ENCODE measurements at regions not wholly inside any gene's neighbourhood (a gene's known extent, or its start where the extent isn't known, plus 50 kb on each side); places are given as distances from the start of the nearest gene placed in this dataset.

DNA sequence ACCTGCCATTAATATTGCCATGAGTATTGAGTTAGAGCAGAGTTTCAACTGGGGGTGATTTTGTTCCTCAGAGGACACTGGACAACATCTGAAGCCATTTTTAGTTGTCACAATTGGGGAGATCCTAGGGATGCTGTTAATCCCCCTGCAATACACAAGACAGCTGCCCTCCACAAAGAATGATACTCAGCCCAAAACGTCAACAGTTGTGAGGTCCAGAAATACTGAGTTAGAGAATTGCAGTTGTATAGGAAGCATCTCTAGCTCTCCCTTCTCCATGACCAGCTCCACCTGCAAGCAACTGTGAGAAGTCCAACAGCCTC is 614.0 kb upstream of the CDH5 start:
- no peaks in the 10 kb centered on the region for H3K36me3 ChIP-seq (ENCODE audit: insufficient read depth, low read length)
- H3K27me3 ChIP-seq (ENCODE audit: low read length) = no peaks in the 10 kb centered on the region
- no peaks in the 10 kb centered on the region for H3K79me2 ChIP-seq (ENCODE audit: low read length)
- no peaks in the 10 kb centered on the region for H3K9me3 ChIP-seq (ENCODE audit: low read length)
- no peak overlapping the region for H3K27ac ChIP-seq (ENCODE audit: low read length)
- no peak overlapping the region for H3K4me2 ChIP-seq (ENCODE audit: low read depth, low read length, poor library complexity, severe bottlenecking)
- no peak overlapping the region for H2AFZ ChIP-seq (ENCODE audit: low read length)
- H3K4me3 ChIP-seq (ENCODE audit: low read length) = no peak overlapping the region
- H3K9me2 ChIP-seq (replicated peaks; ENCODE audit: insufficient read depth, low read length) = no peaks in the 10 kb centered on the region
- H4K20me1 ChIP-seq (ENCODE audit: insufficient read depth, low read depth, low read length) = no peaks in the 10 kb centered on the region
- no peak for DNase-seq
- no peaks in the 10 kb centered on the region for H3K4me1 ChIP-seq (ENCODE audit: low read length)
- H3K9ac ChIP-seq (ENCODE audit: low read length) = no peak overlapping the region

DNA sequence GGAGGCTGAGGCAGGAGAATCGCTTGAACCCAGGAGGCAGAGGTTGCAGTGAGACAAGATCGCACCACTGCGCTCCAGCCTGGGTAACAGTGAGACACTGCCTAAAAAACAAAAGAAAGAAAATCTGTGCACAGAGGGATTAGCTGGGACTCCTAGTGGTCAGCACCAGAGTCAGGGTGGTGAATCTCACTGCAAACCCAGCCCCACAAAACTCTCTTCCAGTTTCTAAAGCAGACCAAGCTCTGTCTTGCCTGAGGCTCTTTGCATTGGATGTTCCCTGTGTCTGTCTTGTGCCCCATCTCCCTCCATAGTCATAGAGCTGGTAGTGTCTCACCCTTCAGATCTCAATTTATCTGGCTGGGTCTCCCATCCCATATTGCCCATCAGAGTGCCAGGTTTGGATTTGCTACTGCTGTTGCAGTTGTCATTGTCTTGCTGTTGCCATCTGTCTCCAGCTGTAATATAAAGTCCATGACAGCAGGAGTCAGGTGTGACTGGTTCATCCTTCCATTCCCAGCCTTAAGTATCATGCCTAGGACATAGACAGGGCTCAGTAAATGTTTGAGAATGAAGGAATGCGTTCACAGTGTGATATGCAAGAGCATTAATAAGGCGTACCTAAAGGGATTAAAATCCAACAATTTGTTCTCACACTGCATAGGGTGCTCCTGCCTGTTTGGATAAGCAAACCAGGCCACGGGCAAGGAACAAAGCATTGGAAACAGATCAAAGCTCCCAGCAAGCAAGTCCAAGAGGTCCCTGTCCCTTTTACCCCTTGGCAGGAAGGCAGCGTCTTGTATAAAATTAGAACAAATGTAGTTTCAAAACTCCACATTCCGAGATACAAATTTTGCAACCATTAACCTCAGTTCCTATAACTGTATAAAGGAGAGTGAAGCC is 614.6 kb upstream of the CDH5 start:
- H3K4me2 ChIP-seq (ENCODE audit: low read depth, low read length, poor library complexity, severe bottlenecking) = no peak overlapping the region
- no peak overlapping the region for H3K4me3 ChIP-seq (ENCODE audit: low read length)
- no peaks in the 10 kb centered on the region for H3K36me3 ChIP-seq (ENCODE audit: insufficient read depth, low read length)
- H3K4me1 ChIP-seq (ENCODE audit: low read length) = no peaks in the 10 kb centered on the region
- H3K9me3 ChIP-seq (ENCODE audit: low read length) = no peaks in the 10 kb centered on the region
- H3K9ac ChIP-seq (ENCODE audit: low read length) = no peak overlapping the region
- DNase-seq = no peak
- no peaks in the 10 kb centered on the region for H3K27me3 ChIP-seq (ENCODE audit: low read length)
- no peak overlapping the region for H2AFZ ChIP-seq (ENCODE audit: low read length)
- no peaks in the 10 kb centered on the region for H4K20me1 ChIP-seq (ENCODE audit: insufficient read depth, low read depth, low read length)
- no peak overlapping the region for H3K27ac ChIP-seq (ENCODE audit: low read length)
- H3K9me2 ChIP-seq (replicated peaks; ENCODE audit: insufficient read depth, low read length) = no peaks in the 10 kb centered on the region
- no peaks in the 10 kb centered on the region for H3K79me2 ChIP-seq (ENCODE audit: low read length)

DNA sequence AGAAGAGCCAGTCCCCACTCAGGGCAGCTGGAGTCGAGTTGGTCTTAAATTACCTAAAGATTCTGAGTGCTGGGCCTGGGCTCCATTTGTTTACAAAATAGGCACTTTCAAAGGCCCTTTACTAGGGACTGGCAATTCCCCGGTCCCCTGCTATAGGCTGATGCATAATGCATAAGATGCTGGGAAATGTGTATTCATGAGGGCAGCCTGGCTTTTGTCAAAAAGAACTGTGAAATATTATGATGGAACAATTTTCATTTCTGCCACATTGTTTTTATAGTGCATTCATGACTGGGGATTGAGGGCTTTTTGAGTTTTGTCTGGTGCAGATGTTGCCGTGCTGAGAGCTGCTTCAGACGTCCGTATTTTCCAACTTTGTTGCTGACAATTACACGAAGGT is 617.0 kb upstream of the CDH5 start:
- Histone ChIP-seq H3K27ac (ENCODE audit: low read length) (no peak overlapping the region), H3K4me3 (ENCODE audit: low read length) (no peak overlapping the region), H3K36me3 (ENCODE audit: insufficient read depth, low read length) (no peaks in the 10 kb centered on the region), H3K79me2 (ENCODE audit: low read length) (no peaks in the 10 kb centered on the region), H4K20me1 (ENCODE audit: insufficient read depth, low read depth, low read length) (no peaks in the 10 kb centered on the region), H3K9ac (ENCODE audit: low read length) (no peak overlapping the region), H3K27me3 (ENCODE audit: low read length) (no peaks in the 10 kb centered on the region), H2AFZ (ENCODE audit: low read length) (no peak overlapping the region), H3K4me2 (ENCODE audit: low read depth, low read length, poor library complexity, severe bottlenecking) (no peak overlapping the region), H3K9me3 (ENCODE audit: low read length) (no peaks in the 10 kb centered on the region), H3K9me2 (replicated peaks; ENCODE audit: insufficient read depth, low read length) (no peaks in the 10 kb centered on the region), H3K4me1 (ENCODE audit: low read length) (no peaks in the 10 kb centered on the region)
- DNase-seq = no peak

DNA sequence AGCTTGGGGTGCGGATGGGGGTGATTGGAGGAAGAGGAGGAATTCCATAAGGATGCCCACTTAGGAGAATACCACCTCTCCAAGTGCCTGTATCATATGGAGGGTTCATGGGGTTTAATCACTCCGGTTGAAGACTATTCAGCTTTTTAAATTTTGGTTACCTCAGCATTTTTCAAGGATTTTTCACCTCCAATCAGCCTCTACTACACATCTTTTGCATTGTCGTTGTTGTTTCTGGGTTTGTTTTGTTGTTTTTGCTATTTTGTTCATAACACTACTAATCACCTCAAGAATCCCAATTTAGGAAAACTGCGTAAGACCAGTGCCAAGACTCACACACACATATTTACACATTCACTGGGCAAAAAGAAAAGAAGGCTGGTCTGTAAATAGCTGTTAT is 619.5 kb upstream of the CDH5 start:
- DNase-seq = no peak
- Histone ChIP-seq H3K27ac (ENCODE audit: low read length) (no peak overlapping the region), H4K20me1 (ENCODE audit: insufficient read depth, low read depth, low read length) (no peaks in the 10 kb centered on the region)

DNA sequence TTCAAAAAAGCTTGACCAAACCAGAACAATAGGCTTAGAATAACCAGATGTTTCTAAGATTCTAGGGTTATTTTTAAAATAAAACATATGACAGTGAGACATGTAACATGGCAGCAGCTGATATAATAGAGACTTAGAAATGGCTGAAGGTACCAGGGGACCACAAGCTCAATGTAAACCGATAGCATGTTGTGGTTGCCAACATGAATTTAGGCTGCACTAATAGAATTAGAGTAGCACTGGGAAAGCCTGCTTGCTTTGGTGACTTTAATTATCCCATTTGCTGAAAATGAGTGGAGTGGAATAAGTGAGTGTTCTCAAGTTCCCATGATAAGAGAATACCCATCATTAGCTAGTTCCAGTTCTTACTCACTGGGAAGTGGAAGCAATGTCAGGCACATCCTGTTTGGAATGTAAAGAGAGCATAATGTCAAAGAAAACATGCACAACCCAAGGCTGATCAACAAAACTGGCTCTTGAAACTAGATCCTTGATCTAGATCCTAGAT is 621.2 kb upstream of the CDH5 start:
- Histone ChIP-seq H3K4me3 (ENCODE audit: low read length) (no peak overlapping the region), H4K20me1 (ENCODE audit: insufficient read depth, low read depth, low read length) (no peaks in the 10 kb centered on the region), H3K27ac (ENCODE audit: low read length) (no peak overlapping the region), H3K9me3 (ENCODE audit: low read length) (no peaks in the 10 kb centered on the region), H3K9me2 (replicated peaks; ENCODE audit: insufficient read depth, low read length) (no peaks in the 10 kb centered on the region), H3K27me3 (ENCODE audit: low read length) (no peaks in the 10 kb centered on the region), H3K36me3 (ENCODE audit: insufficient read depth, low read length) (no peaks in the 10 kb centered on the region), H3K79me2 (ENCODE audit: low read length) (no peaks in the 10 kb centered on the region), H3K4me2 (ENCODE audit: low read depth, low read length, poor library complexity, severe bottlenecking) (no peak overlapping the region), H3K9ac (ENCODE audit: low read length) (no peak overlapping the region), H2AFZ (ENCODE audit: low read length) (no peak overlapping the region), H3K4me1 (ENCODE audit: low read length) (no peaks in the 10 kb centered on the region)
- DNase-seq = no peak

More for the DNA sequence above, 619.5 kb upstream of the CDH5 start:
- H3K79me2 ChIP-seq (ENCODE audit: low read length) = no peaks in the 10 kb centered on the region
- no peaks in the 10 kb centered on the region for H3K9me2 ChIP-seq (replicated peaks; ENCODE audit: insufficient read depth, low read length)
- no peaks in the 10 kb centered on the region for H3K4me1 ChIP-seq (ENCODE audit: low read length)
- no peak overlapping the region for H2AFZ ChIP-seq (ENCODE audit: low read length)
- no peak overlapping the region for H3K4me2 ChIP-seq (ENCODE audit: low read depth, low read length, poor library complexity, severe bottlenecking)
- no peak overlapping the region for H3K9ac ChIP-seq (ENCODE audit: low read length)
- H3K27me3 ChIP-seq (ENCODE audit: low read length) = no peaks in the 10 kb centered on the region
- H3K9me3 ChIP-seq (ENCODE audit: low read length) = no peaks in the 10 kb centered on the region
- no peaks in the 10 kb centered on the region for H3K36me3 ChIP-seq (ENCODE audit: insufficient read depth, low read length)
- H3K4me3 ChIP-seq (ENCODE audit: low read length) = no peak overlapping the region

DNA sequence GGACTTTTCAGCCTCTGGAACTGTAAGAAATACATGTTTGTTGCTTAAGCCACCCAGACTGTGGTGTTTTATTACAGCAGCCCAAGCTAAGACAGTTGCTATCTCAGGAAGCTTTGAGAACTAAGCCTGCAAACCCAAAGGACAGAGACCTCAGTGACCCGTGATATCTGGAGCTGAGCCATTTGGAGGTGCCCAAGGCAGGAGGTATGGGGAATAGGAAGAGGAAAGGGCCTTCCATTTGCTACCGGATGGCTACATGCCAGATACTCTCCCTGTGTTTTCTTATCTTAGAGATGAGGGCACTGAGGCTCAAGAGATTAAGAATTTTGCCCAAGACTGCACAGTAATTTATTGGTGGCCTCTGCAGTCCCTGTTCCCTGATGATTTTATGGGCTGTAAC is 622.1 kb upstream of the CDH5 start:
- H3K4me3 ChIP-seq (ENCODE audit: low read length) = no peak overlapping the region
- H3K9me2 ChIP-seq (replicated peaks; ENCODE audit: insufficient read depth, low read length) = no peaks in the 10 kb centered on the region
- no peak overlapping the region for H2AFZ ChIP-seq (ENCODE audit: low read length)
- no peaks in the 10 kb centered on the region for H3K9me3 ChIP-seq (ENCODE audit: low read length)
- no peak overlapping the region for H3K27ac ChIP-seq (ENCODE audit: low read length)
- no peaks in the 10 kb centered on the region for H3K27me3 ChIP-seq (ENCODE audit: low read length)
- H3K4me2 ChIP-seq (ENCODE audit: low read depth, low read length, poor library complexity, severe bottlenecking) = no peak overlapping the region
- no peaks in the 10 kb centered on the region for H3K36me3 ChIP-seq (ENCODE audit: insufficient read depth, low read length)
- H4K20me1 ChIP-seq (ENCODE audit: insufficient read depth, low read depth, low read length) = no peaks in the 10 kb centered on the region
- no peaks in the 10 kb centered on the region for H3K4me1 ChIP-seq (ENCODE audit: low read length)
- DNase-seq = no peak
- H3K79me2 ChIP-seq (ENCODE audit: low read length) = no peaks in the 10 kb centered on the region
- no peak overlapping the region for H3K9ac ChIP-seq (ENCODE audit: low read length)

DNA sequence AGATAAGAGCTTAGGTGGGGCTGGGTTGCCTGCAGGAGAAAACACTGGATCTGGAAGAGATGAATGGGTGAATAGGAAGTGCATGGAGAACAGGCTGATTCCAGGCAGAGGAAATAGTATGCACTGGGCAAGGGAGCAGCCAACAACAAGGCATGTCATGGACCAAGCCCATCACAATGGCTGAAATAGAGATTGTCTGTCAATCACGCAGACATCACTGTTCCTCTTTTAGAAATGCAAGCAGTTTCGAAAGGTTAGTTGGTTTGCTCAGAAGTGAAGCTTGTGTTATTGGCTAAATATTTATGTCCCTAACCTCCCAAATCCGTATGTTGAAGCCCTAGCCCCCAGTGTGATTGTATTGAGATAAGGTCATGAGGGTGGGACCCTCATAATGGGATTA is 621.7 kb upstream of the CDH11 start:
- H3K27ac ChIP-seq (ENCODE audit: low read length) = no peak overlapping the region
- no peaks in the 10 kb centered on the region for H3K27me3 ChIP-seq (ENCODE audit: low read length)
- no peaks in the 10 kb centered on the region for H3K4me1 ChIP-seq (ENCODE audit: low read length)
- DNase-seq = peak; percentile 41
- no peaks in the 10 kb centered on the region for H4K20me1 ChIP-seq (ENCODE audit: insufficient read depth, low read depth, low read length)
- H3K9me2 ChIP-seq (replicated peaks; ENCODE audit: insufficient read depth, low read length) = no peaks in the 10 kb centered on the region
- H3K79me2 ChIP-seq (ENCODE audit: low read length) = no peaks in the 10 kb centered on the region
- H2AFZ ChIP-seq (ENCODE audit: low read length) = no peak overlapping the region
- H3K4me3 ChIP-seq (ENCODE audit: low read length) = no peak overlapping the region
- no peaks in the 10 kb centered on the region for H3K9me3 ChIP-seq (ENCODE audit: low read length)
- H3K4me2 ChIP-seq (ENCODE audit: low read depth, low read length, poor library complexity, severe bottlenecking) = no peak overlapping the region
- no peaks in the 10 kb centered on the region for H3K36me3 ChIP-seq (ENCODE audit: insufficient read depth, low read length)
- H3K9ac ChIP-seq (ENCODE audit: low read length) = no peak overlapping the region

DNA sequence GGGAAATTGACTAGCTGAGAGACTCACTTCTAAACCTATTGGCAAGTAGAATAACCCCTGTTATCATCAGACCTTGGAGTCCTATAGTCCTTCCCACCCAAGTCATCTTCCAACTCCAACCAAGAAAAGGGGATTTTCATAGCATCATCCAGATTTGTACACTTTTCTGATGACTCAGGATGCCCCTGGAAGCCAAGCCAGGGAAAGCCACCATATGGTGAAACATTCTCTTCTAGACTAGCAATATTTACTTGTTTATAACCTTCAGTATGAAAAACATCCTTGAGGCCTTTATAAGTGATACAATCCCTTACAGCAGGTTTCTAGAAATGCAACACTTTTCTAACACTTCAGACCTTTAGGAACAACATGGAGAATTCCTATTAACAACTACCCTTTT is 618.8 kb upstream of the CDH11 start:
- Histone ChIP-seq H3K4me1 (ENCODE audit: low read length) (no peaks in the 10 kb centered on the region), H3K4me2 (ENCODE audit: low read depth, low read length, poor library complexity, severe bottlenecking) (no peak overlapping the region)

More for the DNA sequence above, 618.8 kb upstream of the CDH11 start:
- Histone ChIP-seq H3K9me2 (replicated peaks; ENCODE audit: insufficient read depth, low read length) (no peaks in the 10 kb centered on the region), H3K27me3 (ENCODE audit: low read length) (no peaks in the 10 kb centered on the region), H3K79me2 (ENCODE audit: low read length) (no peaks in the 10 kb centered on the region), H3K27ac (ENCODE audit: low read length) (no peak overlapping the region), H3K9me3 (ENCODE audit: low read length) (no peaks in the 10 kb centered on the region), H2AFZ (ENCODE audit: low read length) (no peak overlapping the region), H4K20me1 (ENCODE audit: insufficient read depth, low read depth, low read length) (no peaks in the 10 kb centered on the region), H3K4me3 (ENCODE audit: low read length) (no peak overlapping the region), H3K36me3 (ENCODE audit: insufficient read depth, low read length) (no peaks in the 10 kb centered on the region), H3K9ac (ENCODE audit: low read length) (no peak overlapping the region)
- DNase-seq = no peak

Measured in Karpas-422 (cell line).